ENCODE measurements at regions not wholly inside any gene's neighbourhood (a gene's known extent, or its start where the extent isn't known, plus 50 kb on each side); places are given as distances from the start of the nearest gene placed in this dataset.

DNA sequence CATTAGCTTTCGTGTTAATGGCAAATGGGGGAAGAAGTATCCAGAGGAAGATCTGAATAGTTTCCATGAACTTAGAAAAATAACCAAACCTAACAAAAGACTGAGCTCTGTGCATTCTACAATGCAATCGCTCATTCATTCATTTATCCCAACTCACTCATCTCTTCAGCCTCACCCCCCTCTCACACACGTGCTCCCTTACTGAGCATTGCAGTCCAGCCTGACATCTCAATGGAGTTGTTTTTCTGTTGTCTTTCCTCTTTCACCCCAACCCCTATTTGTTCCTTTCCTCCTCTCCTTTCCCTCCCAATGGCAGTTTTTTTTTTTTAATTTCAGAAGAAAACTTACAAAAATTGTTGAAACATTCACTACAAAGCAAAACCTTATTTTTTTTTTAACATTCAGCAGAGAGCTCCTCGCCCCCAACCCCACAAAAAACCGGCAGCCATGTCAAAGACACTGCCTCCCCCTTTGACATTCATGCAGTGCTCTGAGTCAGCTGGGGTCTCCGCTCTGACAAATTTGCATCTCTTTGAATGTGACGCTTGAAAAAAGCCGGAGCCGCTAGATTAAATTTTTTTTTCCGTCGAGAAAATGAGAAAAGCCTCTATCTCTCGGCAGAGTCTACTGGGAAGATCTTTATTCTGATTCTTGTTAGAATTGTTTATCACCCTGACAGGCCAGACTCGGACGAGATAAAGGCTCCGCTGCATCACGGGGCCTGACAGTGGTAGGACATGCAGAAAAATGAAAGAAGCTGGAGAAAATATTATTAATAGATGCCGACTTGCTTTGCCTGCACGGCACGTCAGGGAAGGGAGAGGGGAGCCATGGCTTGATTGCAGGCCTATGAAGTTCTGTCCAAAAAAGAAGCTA lies 775.6 kb downstream of the VRK1 start:
- no peak for DNase-seq (ENCODE audit: low read depth in 2 of 2)

DNA sequence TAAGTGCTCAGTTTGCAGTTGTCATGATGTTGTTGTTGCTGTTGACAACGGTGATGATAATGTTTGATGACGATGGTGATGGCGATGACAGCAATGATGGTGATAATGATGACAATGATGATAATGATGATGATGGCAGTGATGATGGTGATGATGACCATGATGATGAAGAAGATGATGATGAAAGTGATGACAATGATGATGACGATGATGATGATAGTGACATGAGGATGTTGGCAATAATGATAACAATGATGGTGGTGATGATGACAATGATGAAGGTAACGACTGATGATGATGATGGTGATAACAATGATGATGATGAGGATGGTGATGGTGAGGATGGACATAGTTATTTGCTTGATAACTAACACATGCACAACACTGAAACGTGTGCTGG lies 778.5 kb downstream of the VRK1 start:
- DNase-seq (ENCODE audit: low read depth in 2 of 2) = no peak

DNA sequence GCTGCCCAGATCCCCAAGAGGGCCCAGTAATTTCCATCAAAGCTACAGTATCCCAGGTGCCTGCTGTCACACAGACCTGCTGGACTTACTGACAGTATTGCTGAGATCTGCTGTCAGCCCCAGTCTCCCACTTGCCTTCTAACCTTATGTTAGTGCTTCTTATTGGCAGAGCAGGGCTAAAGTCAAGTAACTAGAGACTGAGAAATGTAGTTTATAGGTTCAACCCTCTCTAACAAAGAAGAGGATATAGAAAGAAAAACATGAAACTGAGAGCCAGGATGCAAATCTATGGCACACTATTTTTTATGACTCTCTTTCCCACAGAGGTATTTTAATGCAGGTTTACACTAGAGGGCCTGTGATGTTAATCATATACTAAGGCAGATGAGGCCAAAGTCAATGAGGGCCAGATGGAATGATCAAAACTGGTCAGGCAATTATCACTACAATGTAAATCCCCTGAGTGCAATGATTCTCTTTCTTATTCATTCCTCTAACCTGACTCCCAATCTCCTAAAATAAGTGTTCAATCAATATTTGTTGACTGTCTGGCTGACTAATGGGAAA lies 781.9 kb downstream of the VRK1 start:
- no peak for DNase-seq (ENCODE audit: low read depth in 2 of 2)

GRCh38 chr14:97581016-97581415 lies 783.8 kb downstream of the VRK1 start:
- DNase-seq (ENCODE audit: low read depth in 2 of 2) = no peak

DNA sequence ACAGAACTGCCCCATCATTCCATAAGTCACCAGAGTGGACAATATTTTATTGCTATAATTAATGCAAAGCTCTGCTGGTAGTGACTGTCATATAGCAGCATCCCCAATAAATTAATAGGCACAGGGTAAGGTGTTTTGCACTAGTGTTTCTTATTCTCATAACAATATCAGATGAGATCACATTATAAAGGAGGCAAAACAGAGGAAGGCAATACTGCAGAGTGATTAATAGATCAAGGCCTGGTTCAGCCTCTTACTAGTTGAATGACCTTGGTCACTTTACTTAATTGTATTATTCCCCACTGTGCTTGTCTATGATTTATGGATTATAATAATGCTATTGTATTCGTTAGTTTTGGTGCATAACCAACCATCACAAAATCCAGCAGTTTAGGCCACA lies 784.8 kb downstream of the VRK1 start:
- no peak for DNase-seq (ENCODE audit: low read depth in 2 of 2)

- DNase-seq (ENCODE audit: low read depth in 2 of 2) = no peak
Measured at GRCh38 chr14:97584528-97584927, 787.3 kb downstream of the VRK1 start.

- DNase-seq (ENCODE audit: low read depth in 2 of 2) = no peak
Measured at GRCh38 chr14:97592341-97592980, 795.3 kb downstream of the VRK1 start.

DNA sequence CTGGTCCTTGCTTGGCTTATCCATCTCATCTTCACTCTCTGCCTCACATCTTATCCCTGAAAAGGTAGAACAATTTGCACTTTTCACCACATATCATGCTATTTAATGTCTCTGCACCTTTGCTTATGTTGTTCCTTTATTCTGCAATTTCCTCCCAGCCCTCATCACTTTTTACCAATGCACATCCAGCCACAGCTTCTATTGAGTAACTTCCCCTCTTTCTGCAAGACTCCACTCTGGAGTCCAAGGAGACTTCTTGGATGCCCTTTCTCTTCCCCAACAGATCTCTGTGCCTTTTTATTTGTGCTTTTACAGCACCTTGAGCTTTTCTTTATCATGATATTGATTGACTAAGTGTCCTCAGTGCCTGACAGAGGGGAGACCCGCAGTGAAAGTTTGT lies 797.1 kb downstream of the VRK1 start:
- DNase-seq (ENCODE audit: low read depth in 2 of 2) = no peak

- DNase-seq (ENCODE audit: low read depth in 2 of 2) = peak; percentile 22 to 23
Measured at GRCh38 chr14:97602438-97603117, 805.4 kb downstream of the VRK1 start.

DNA sequence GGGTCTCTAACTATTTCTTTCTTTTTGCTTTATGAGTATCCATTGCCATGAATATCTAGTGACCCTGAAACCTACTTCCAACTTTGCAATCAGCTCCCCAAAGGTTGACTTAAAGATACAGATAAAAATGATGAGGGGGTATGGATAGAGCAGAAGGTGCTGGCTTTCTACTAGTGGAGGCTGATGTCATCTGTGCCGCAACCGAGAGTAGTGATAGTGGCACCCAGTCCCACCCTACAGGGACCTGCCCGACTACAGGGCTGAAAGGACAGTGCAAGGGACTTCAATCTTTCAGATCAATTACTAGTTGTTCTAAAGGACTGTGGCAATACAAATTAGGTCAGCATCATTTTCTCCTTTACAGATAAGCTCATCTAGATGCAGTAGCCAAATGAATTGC lies 806.0 kb downstream of the VRK1 start:
- DNase-seq (ENCODE audit: low read depth in 2 of 2) = no peak

GRCh38 chr14:97604731-97605130 lies 807.5 kb downstream of the VRK1 start:
- no peak for DNase-seq (ENCODE audit: low read depth in 2 of 2)

GRCh38 chr14:97618401-97618800 lies 821.2 kb downstream of the VRK1 start:
- DNase-seq (ENCODE audit: low read depth in 2 of 2) = no peak

GRCh38 chr14:97618917-97619690 lies 821.9 kb downstream of the VRK1 start:
- DNase-seq (ENCODE audit: low read depth in 2 of 2) = no peak

DNA sequence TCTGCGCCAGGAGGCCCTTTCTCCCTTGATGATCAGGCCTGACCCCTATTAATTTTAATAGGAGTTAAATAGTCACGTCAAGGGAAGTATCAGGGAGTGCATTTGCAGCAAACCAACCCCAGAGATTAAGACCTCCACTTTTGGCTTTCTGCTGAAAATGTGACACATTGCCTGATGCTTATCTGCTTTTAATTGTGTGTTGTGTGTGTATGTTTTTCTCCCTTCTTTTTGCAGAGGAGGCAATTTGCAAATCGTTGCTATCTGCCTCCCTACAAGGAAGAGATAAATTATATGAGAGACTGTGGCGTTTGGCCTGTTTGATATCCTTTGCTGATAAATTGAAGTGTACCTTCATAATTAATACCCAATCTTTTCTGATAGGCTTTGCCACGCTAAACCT lies 822.9 kb downstream of the VRK1 start:
- DNase-seq (ENCODE audit: low read depth in 2 of 2) = no peak

DNA sequence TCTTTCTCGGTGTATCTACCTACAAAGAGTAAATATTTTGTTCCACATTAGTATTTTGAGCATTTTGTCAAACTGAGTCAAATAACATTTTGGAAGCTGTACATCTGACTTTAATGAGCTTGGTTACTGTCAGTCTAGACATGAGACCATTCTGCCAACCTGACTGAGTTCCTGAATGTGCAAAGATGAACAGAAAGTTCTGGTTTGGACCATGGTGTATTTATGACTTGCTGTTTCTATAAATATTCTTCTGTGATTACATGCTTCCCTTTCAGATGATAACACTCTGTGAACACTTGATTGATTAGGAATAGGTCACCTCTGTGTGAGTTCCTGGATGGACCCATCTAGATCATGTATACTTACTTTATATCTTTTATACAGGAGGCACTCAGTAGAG lies 827.8 kb downstream of the VRK1 start:
- no peak for DNase-seq (ENCODE audit: low read depth in 2 of 2)

- DNase-seq (ENCODE audit: low read depth in 2 of 2) = no peak
Measured at GRCh38 chr14:97625477-97625876, 828.3 kb downstream of the VRK1 start.

DNA sequence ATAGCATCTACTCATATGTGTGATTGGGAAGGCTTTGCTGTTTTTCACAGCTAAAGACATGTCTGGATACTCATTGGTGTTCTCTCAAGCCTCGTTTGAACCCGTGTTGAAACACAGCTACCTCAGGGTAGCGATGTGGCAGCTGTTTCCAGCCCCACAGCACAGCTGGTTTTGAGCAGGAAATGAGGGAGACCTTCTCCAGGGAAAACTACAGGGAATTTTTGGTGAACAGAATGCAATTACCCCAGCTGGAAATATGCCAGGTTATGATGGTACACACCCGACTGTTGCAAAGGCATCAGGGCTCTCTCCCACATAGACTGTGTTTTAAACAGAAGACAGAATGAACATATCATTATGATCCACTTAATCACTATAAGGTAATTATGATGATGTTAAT lies 828.9 kb downstream of the VRK1 start:
- no peak for DNase-seq (ENCODE audit: low read depth in 2 of 2)

- DNase-seq (ENCODE audit: low read depth in 2 of 2) = no peak
Measured at GRCh38 chr14:97630249-97630648, 833.1 kb downstream of the VRK1 start.

DNA sequence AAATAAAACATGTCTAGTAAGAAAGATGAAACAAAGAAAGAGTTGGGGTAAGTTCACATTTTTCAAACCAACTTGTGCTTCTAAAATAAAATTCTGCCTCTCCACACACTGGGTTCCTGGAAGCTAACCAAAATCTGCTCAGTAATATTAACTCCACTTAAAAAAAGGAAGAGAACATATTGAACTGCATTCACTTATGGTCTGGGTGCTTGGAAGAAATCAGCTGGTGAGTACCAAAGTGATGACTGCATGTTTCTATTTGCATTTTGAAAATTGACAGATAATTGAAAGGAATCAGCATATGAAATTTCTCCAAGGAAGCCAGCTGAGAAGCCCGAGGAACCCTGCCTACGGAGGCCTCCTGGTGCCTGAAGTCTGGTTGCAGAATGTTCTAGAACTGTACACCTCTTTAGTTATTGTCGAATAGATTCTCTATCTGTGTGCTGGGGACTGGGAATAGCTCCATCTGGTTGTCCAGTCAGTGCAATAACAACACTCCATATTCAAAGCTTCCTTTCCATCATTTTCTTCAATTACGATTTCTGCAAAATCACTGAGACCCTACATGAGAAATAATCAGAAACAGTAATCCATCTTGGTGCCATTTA lies 836.1 kb downstream of the VRK1 start:
- DNase-seq (ENCODE audit: low read depth in 2 of 2) = no peak

GRCh38 chr14:97634751-97635150 lies 837.6 kb downstream of the VRK1 start:
- peak in 1 of 2 donors; percentile 1 for DNase-seq (ENCODE audit: low read depth in 2 of 2)

GRCh38 chr14:97638864-97639263 lies 841.7 kb downstream of the VRK1 start:
- DNase-seq (ENCODE audit: low read depth in 2 of 2) = no peak

All from activated CD4-positive, alpha-beta T cell treated with anti-CD3 and anti-CD28 coated beads for 24 hours (primary cell).